ENCODE measurements at regions not wholly inside any gene's neighbourhood (a gene's known extent, or its start where the extent isn't known, plus 50 kb on each side); places are given as distances from the start of the nearest gene placed in this dataset.
"Not testable (repeated sequence)": the region's sequence is repeated elsewhere in the genome, so short reads cannot be mapped to it uniquely, and the experiment has no call there.

GRCh38 chr10:33968983-33969382 lies 634.5 kb upstream of the NRP1 start:
- Histone ChIP-seq H3K27me3 (no peaks in the 10 kb centered on the region), H3K4me1 (no peaks in the 10 kb centered on the region), H3K4me3 (no peak overlapping the region), H3K36me3 (no peaks in the 10 kb centered on the region), H3K9me3 (no peaks in the 10 kb centered on the region), H3K27ac (no peak overlapping the region)
- intact Hi-C loops (cut with DNase I; ENCODE audit: low total_unique reads), result no loop called here
- DNase-seq, result no peak
- TF ChIP-seq, protein P1, sequence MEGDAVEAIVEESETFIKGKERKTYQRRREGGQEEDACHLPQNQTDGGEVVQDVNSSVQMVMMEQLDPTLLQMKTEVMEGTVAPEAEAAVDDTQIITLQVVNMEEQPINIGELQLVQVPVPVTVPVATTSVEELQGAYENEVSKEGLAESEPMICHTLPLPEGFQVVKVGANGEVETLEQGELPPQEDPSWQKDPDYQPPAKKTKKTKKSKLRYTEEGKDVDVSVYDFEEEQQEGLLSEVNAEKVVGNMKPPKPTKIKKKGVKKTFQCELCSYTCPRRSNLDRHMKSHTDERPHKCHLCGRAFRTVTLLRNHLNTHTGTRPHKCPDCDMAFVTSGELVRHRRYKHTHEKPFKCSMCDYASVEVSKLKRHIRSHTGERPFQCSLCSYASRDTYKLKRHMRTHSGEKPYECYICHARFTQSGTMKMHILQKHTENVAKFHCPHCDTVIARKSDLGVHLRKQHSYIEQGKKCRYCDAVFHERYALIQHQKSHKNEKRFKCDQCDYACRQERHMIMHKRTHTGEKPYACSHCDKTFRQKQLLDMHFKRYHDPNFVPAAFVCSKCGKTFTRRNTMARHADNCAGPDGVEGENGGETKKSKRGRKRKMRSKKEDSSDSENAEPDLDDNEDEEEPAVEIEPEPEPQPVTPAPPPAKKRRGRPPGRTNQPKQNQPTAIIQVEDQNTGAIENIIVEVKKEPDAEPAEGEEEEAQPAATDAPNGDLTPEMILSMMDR (IDR thresholded peaks at IDR 0.05), result no peak

- intact Hi-C loops (cut with DNase I; ENCODE audit: low total_unique reads), result no loop called here
- no peaks in the 10 kb centered on the region for H3K9me3 ChIP-seq
- H3K27ac ChIP-seq, result no peak overlapping the region
- H3K4me1 ChIP-seq, result no peaks in the 10 kb centered on the region
- no peaks in the 10 kb centered on the region for H3K27me3 ChIP-seq
- H3K4me3 ChIP-seq, result no peak overlapping the region
- H3K36me3 ChIP-seq, result no peaks in the 10 kb centered on the region
- DNase-seq, result no peak
- TF ChIP-seq, protein P1 (IDR thresholded peaks at IDR 0.05), result no peak
These were observed 633.2 kb upstream of the NRP1 start for GRCh38 chr10:33967606-33968120.

DNA sequence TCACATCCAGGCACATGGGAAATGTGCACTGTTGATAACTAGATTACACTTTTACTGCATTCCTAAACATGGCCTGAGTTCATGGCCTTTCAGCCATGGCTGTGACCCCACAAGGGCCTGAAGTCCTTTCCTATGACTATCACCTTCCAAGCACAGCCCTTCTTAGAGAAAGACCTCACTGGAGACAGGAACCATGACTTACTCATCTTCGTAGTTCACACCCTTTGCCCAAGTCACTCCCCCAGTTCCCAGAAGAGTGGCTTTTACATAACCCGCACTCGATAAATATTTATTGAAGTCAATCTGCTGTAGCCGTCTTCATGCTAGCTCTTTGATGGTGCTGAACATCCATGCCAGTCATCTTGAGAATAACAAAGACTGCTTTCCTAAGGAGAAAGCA lies 632.5 kb upstream of the NRP1 start:
- Histone ChIP-seq H3K27ac (no peak overlapping the region), H3K27me3 (no peaks in the 10 kb centered on the region), H3K4me3 (no peak overlapping the region), H3K4me1 (no peaks in the 10 kb centered on the region), H3K9me3 (no peaks in the 10 kb centered on the region), H3K36me3 (no peaks in the 10 kb centered on the region)
- TF ChIP-seq, protein P1 (IDR thresholded peaks at IDR 0.05), result no peak
- intact Hi-C loops (cut with DNase I; ENCODE audit: low total_unique reads), result no loop called here
- no peak for DNase-seq

- DNase-seq, result peak in 1 of 2 donors; percentile 23
- H3K4me3 ChIP-seq, result no peak overlapping the region
- no peaks in the 10 kb centered on the region for H3K4me1 ChIP-seq
- TF ChIP-seq, protein P1 (IDR thresholded peaks at IDR 0.05), result no peak
- intact Hi-C loops (cut with DNase I; ENCODE audit: low total_unique reads), result no loop called here
- H3K36me3 ChIP-seq, result no peaks in the 10 kb centered on the region
- no peaks in the 10 kb centered on the region for H3K27me3 ChIP-seq
- H3K27ac ChIP-seq, result no peak overlapping the region
- H3K9me3 ChIP-seq, result no peaks in the 10 kb centered on the region
These were observed 631.5 kb upstream of the NRP1 start for GRCh38 chr10:33965795-33966581.

GRCh38 chr10:33963729-33964128 lies 629.3 kb upstream of the NRP1 start:
- DNase-seq, result no peak
- TF ChIP-seq, protein P1 (IDR thresholded peaks at IDR 0.05), result no peak
- no peak overlapping the region for H3K27ac ChIP-seq
- no peaks in the 10 kb centered on the region for H3K27me3 ChIP-seq
- H3K9me3 ChIP-seq, result no peaks in the 10 kb centered on the region
- H3K4me1 ChIP-seq, result no peaks in the 10 kb centered on the region
- H3K4me3 ChIP-seq, result no peak overlapping the region
- intact Hi-C loops (cut with DNase I; ENCODE audit: low total_unique reads), result no loop called here
- H3K36me3 ChIP-seq, result no peaks in the 10 kb centered on the region

DNA sequence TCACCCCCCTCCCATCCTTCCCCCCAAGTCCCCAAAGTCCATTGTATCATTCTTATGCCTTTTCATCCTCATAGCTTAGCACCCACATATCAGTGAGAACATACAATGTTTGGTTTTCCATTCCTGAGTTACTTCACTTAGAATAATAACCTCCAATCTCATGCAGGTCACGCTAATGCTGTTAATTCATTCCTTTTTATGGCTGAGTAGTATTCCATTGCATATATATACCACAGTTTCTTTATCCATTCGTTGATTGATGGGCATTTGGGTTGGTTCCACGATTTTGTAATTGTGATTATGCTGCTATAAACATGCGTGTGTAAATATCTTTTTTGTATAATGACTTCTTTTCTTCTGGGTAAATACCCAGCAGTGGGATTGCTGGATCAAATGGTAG lies 621.9 kb upstream of the NRP1 start:
- H3K36me3 ChIP-seq; H3K4me1 ChIP-seq; H3K4me3 ChIP-seq; DNase-seq; H3K27me3 ChIP-seq; H3K27ac ChIP-seq; H3K9me3 ChIP-seq; intact Hi-C loops (cut with DNase I; ENCODE audit: low total_unique reads): not testable (repeated sequence)

Measured in tibial artery (tissue), 4 donors.